Esophagus mucosa (tissue), 1 donor: ENCODE measurements at regions not wholly inside any gene's neighbourhood (a gene's known extent, or its start where the extent isn't known, plus 50 kb on each side); places are given as distances from the start of the nearest gene placed in this dataset.
A peak's percentile ranks its signal among the peaks of the same experiment; 100 is the strongest.

Experiments
- ATAC-seq: fragments of 200-7000 bp; cut with Tn5 transposase; one replicate; pipeline ENCODE4 v1.9.1; 2020
- donor health status: DM: yes; HTN: yes; CAD: no.

- ATAC-seq: no peak
Measured at GRCh38 chr5:79182141-79182540, 53.8 kb upstream of the JMY start.

GRCh38 chr5:79183011-79183410 lies 52.9 kb upstream of the JMY start:
- peak; percentile 39 for ATAC-seq

DNA sequence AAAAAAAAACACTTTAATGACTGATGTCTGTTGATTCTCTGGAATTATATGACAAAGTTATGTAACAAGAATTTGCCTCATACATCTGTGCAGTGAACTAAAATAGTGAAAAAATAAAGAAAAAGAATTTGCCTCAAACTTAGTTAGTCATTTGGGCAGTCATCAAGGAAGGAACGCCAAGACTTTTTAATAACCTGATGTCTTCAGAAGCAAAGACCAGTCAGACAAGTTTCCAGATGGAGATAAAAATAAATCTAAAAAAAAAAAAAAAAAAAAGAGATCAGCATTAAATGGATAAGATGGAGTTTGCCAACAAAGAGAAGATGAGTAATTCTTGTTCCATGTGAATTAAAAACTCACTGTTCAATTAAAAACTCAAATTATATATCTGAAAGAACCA lies 52.3 kb upstream of the JMY start:
- peak; percentile 53 for ATAC-seq

- ATAC-seq: no peak
Measured at GRCh38 chr5:79186021-79186420, 49.9 kb upstream of the JMY start.
